ENCODE measurements at regions not wholly inside any gene's neighbourhood (a gene's known extent, or its start where the extent isn't known, plus 50 kb on each side); places are given as distances from the start of the nearest gene placed in this dataset.

DNA sequence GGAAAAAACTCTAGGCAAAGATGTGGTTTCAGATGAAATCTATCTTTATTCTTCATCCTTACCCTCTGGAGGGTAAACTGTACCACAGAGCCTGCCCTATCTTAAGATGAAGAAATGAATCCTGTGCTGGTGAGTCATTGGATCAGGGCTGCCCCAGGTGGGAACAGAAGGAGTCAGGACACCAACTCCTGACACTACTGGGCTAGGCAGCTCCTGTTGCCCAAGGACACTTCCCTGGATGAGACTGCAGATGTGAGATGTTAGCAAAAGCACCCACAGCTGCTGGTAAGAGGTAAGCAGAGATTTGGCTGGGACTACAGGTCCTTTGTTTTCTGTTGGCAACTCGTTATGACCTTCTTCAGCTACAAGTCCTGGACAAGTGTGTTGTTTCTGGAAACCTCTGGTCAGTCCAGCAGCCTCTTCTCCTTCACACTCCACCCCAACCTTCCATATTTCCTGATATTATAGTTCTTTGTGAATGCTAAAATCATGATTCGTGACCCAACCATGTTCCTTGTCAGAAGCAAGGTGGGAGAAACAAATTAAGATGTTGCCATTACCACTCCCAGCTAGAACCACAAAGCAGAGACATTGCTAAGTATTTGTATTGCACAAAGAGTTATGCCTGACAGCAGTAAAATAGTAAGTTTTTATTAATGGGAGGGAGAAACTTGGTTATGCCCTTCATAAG is 104.2 kb upstream of the TGFBR2 start:
- DNase-seq: peak; percentile 20

DNA sequence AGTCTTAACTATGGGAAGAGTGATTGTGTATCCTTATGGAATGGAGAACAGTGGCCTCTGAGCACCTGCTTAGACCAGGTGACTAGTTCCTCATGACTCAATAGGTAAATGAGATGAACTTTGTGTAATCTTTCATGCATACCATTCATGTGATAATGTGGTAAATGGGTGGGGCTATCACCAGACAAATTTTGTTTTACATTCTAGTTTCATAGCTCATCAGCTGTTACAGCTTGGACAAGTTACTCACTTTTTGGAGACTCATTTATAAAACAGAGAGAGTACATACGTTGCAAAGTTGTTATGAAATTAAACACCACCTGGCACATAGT is 103.7 kb upstream of the TGFBR2 start:
- peak; percentile 60 for DNase-seq

DNA sequence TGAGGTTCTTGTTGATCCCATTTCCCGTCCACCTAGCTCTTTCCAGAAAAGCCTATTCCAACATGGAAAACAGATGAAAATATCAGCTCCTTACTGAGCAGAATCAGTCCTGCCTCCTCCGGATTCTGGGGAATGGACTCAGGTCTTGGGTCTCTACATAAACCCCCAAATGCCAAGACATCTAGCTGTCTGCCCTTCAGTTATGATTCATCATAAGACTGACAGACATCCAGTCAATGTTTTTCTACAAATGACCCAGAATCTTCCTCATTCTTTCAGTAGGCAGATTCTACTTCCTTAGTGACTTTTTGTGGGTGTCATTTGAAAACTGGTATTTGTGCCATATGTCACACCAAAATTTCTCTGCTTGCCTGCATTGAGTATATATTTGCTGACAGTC is 103.0 kb upstream of the TGFBR2 start:
- no peak for DNase-seq

DNA sequence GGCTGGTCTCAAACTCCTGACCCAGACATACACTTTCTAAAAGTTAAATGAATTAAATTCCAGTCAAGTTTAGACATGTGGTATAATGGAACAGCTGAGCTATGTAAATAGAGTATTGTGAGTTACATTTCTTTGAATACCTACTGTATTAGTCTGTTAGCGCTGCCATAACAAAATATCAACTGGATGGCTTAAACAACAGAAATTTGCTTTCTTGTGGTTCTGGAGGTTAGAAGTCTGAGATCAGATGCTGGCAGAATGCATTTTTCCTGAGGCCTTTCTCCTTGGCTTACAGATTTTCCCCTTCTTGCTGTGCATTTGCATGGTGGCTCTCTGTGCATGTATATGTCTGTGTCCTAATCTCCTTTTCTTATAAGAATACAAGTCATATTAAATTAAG is 101.5 kb upstream of the TGFBR2 start:
- peak; percentile 40 for DNase-seq

DNA sequence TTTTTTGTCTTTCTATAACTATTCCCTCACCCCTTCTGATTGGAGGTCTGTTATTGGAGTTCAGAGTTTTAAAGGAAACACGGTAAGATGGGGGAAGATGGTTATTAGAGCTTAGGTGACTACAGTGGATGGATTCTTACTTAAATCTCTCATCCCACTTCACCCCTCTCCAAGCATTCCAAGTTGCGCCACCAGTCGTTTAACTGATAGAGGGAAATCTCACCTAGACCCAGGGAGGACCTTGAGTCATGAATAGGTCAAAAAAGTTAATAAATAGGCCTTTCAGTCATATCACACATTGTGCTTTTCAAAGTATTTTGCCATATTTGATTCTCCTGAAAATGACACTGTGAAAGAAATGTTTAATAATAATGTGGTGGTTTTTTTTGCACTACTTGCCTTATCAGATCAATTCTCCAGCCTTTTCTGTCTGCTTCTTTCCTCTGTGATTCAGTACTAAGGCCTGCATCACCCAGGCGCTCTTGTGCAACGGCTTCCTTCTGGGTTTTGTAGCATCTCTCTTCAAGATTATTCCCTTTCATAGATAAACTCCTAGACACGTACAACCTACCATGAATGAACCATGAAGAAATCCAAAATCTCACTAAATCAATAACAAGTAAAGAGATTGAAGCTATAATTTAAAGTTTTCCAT is 100.4 kb upstream of the TGFBR2 start:
- DNase-seq: no peak

DNA sequence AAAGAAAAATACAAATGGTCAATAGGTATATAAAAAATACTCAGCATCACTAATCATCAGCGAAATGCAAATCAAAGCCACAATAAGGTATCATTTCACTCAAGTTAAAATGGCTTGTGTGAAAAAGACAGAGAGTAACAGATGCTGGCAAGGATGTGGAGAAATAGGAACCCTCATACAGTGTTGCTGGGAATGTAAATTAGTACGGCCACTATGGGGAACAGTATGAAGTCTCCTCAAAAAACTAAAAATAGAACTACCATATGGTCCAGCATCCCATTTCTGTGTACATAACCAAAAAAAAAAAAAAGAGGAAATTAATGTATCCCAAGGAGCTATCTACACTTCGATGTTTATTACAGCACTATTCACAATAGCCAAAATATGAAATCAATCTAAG is 98.1 kb upstream of the TGFBR2 start:
- DNase-seq: no peak

DNA sequence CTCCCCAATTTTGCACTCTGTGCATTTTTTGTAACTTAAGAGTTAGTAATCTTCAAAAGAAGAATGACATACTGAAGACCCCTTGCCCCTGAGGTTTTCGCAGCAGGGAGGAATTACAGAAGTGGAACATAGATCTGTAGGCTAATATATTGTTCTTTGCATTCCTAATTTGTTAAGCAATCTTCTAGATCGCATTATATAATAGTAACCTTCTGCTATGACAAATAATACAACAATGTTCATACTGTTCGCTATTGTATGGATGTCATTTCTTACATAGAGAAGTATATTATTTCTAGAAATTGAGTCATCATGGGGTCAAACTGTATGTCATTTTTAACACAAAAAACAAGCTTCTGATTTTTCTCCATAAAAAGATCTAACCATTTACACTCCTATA is 95.8 kb upstream of the TGFBR2 start:
- DNase-seq: peak; percentile 70

DNA sequence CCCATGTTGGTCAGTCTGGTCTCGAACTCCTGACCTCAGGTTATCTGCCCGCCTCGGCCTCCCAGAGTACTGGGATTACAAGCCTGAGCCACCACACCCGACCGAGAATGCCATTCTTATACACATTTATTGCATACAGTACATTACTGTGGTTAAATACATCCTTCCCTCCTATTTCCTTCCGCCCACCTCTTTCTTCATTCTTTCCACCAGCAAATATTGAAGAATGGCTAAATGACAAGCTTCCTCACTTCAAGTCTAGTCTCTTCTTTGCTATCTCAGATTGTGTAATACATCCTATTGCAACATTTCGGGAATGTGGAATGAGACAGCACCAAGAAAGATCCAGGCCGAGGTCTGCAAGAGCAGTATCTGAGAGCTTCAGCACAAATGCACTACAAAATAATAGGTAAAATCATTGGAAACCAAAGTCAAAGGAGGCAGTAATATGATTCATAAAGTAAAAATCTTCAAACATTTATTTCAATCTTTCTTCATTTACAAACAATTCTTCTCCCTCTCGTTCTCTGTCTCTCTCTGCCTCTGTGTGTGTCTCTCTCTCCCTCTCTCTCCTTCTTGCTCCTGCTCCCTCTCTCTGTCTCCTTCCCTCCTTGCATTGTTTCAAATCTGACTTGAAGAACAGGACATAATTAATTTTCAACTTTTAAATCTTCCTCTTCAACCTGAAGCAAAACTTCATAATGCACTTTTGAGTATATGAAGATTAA is 94.7 kb upstream of the TGFBR2 start:
- DNase-seq: peak; percentile 91

DNA sequence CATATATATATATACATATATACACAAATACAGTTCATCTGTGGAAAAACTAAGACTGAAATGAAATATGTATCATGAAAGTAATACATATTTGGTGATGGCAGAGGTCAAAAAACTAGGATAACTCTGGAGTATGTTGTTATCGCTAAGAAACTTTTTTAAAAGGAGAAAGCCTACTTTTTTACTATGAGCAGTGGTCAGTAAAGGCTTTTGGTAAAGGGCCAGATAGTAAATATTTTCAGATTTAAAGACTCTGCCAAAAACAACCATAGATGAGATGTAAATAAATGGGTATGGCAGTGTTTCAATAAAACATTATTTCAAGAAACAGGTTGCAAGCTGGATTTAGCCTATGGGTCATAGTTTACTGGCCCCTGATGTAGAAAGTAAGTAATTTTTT is 93.8 kb upstream of the TGFBR2 start:
- DNase-seq: no peak

DNA sequence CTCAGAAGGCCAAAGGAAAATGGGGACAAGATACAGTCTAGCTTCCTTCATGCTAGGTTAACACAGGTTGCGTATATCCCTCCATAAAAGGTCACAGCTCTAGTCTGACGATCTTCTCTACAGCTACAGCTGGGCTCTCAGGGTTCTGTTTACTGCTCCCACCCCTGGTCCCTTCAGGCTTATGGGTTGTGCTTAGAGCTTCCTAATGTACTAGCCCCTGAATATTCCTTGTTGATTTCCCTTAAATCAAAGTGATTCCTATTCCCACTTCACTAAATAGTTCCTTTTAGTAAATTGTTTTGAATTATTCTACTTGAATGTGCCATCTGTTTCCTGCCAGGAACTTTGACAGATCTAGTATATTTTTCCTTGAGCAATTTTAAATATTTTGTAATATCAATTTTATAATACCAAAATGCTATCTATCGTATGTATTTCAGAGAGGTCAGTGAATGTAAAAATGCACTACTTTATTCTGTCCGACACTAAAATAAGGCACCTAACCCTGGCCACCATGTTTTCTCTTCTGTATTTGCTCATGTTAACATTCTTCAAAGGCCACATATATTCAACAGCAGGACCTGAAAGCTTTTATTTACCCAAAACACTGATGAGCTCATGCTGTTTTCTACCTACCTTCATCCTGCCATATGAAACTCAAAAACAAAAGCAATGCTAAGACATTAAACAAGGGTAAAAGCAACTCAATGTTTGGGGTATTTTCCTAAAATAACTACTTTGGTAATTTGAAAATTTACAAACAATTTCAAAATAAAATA is 92.8 kb upstream of the TGFBR2 start:
- no peak for DNase-seq

DNA sequence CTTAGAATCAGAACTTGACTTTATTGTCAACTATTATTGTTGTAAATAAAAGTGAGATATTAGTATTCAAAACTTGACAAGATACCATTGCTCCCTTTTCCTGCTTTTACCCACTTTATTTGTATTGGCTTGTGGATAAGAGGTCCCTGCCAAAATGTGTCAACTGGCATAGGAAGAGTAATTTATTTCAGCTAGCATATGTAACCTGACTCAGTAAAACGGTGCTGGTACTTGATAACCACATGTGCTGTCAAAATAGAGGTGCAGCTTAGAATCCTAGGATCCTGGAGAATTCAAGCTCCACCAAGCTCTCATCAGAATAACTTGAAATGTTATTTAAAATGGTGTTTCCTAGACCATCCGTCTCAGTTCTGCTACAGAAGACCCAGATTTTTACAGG is 90.2 kb upstream of the TGFBR2 start:
- DNase-seq: no peak

DNA sequence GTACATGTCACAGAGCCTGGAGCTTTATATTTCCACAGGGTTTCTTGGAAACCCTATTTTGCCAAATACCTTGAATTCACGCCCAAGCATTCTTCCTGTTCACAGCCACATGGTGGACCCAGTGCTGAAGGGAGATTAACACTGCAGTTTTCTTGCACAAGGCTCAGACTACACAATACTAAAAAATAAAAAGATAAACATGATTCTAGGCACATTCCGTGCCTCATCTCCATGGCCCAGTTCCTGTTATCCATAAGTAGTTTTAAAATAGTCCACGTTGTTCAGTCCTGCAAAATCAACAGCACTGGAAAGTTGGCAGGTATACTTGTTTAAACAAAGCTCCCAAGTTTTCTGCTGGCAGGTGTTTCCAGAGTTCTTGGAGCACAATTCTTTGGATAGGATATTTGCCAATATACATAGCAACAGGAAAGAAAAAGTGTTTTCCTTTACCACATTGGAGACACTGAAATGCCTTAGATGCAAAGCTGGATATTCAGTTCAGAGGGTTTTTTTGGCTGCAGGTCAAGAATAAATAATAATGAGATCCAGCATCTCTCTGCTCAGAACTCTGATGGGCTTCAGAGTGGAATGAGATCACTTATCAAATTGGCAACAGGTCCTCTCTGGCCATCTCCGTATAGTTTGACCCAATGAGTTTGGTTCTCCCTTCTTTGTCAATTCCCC is 88.1 kb upstream of the TGFBR2 start:
- no peak for DNase-seq

DNA sequence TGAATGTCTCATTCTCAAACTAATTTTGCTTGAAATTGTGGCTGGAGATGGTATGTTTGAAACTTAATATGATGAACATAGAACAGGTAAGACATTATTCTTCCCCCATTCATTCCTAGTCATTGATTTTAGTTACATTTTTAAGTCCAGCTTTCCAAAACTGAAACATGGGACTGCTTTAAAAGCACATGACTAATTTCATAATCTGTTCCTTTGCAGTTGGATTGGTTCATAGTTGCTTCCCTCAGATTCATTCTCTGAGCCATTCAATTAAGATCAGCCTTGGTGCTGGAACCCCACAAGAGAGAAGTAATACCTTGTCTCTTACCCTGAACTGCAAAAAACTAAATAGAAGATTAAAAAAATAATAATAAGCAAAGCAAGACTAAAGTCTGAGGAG is 87.5 kb upstream of the TGFBR2 start:
- DNase-seq: no peak

DNA sequence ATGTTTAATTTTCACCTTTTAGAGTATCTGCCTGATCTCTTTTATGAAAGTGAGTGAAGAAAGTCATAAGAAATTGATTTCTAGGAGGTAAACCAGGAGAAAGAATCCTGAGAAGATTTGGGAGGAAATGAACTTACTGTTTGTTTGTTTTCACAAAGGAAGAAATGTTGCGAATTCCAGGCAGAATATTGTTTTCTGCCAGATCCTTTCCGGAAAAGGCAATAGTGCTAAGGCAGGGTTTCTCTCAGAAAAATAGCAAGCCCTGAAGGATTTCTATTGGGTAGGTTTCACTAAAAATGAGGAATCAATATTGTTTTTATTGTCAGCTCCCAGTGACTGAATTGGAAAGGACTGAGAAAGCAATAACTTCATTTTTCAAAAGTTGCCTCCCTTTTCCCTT is 85.7 kb upstream of the TGFBR2 start:
- DNase-seq: no peak

DNA sequence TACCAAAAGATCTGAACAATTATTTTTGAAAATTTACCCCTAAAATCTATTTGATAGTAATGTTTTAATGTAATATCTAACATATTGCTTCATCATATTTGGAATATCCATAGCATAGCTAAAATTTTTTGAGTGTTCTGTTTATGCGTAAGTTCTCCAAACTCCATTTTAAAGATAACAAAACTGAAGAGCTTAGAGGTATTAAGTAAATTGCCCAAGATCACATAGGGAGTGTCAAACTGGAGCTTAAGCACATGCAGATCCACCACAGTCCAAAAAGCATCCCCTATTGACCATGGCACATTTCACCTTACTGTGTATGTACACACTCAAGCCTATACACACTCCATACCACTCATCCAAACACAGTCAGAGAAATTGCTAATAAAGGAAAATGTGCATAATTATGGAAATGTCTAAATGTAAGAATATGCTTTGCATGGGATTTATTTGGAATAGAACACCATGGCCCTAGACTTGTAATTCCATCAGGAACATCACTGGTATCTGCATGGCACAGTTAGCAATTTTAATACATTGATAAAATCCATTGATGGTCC is 85.2 kb upstream of the TGFBR2 start:
- DNase-seq: no peak

DNA sequence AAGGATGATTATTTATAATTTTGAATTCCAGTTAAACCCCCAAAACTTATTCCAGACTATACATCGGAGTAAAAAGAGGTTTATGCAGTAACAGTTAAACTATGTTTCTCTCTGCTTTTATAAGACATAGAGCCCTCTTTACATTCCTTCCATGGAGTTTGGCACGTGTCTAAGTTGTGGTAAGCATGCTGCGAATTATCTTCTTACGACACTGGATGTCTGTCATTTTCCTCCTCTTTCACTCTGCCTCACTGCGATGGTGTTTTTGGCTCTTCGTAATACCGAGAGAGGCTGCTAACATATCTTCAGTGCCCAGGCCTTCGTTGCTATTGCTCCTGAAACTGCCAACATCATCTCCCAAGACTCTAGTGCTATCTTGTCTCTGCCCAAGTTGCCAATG is 83.9 kb upstream of the TGFBR2 start:
- DNase-seq: peak; percentile 36

DNA sequence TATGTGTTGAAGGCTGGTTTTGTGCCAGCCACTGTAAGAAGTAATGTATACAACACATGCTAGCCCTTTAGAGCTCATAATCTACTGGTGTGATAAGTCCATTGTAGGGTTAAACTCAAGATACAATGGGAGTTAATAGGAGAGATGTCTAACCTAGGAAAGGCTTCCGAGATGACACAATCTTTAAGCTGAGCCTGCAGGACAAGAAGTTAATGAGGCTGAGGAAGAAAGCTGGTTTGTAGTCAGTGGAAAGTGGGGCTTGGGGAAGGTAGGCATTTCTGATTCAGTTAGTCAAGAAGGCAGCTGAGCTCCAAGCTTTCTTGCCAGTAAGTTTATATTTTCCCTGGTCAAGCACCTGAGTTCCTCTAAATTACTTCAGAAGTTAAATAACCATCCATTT is 83.0 kb upstream of the TGFBR2 start:
- no peak for DNase-seq

DNA sequence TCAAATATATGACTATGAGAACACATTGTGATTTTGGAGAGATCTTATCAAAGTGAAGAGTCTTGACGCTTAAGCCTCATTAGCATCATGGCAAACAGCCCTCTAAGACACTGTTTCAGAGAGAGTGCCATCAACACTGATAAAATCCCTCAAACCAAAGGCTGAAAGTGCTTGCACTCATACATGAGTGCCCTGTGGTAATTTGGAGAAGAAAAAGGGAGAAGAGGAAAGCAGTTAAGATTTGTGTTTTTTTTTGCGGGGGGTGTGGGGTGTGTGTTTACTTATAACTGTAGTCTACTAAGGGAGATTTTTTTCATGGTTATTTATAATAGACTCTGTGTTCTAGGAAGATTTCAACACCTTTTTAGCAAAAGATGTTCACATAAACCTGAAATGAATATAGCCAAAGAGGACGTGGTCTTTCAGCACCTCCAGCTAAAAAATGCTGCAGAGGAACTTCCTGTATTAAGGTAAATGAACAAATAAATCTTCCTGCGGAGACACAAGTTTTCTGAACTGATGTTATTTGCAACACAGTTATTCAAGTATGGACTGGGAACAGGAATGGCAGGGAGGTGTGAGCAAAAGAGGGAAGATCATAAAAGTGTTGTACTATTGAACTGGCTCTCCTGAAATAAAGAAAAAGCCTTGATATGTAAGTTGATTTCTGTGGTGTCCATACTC is 81.9 kb upstream of the TGFBR2 start:
- DNase-seq: no peak

DNA sequence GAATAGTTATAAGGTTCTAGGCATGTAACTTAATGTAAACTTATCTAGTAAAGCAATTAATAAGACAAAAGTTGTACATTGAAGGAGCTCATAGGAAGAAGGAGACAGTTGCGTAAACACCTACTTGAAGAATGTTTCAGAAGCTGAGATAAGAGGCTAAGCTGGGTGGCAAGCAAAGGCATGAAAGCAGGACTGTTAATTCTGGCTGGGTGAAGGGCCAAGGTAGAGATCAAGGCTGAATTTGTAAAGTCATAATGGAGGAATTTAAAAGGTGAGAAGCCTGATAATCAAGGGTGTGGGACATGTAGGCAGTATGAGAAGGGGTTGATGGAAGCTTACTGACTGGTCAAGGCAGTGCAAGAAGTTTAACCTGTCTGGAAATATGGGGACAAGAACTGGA is 80.4 kb upstream of the TGFBR2 start:
- no peak for DNase-seq

DNA sequence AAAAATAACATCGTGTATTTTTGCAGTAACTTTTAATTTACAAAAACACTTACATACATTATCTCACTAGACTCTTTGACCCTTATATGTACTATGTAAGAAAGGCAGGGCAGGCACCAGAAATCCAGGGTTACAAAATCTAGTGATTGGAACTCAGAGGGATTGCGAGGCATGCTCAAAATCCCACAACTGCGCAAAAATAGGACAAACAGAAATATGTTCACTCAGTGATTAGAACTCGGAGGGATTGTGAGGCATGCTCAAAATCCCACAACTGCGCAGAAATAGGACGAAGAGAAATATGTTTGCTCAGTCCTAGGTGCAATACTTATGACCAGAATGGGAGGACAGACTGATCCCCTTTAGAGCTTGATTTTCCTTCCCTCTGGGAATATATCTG is 79.2 kb upstream of the TGFBR2 start:
- no peak for DNase-seq

DNA sequence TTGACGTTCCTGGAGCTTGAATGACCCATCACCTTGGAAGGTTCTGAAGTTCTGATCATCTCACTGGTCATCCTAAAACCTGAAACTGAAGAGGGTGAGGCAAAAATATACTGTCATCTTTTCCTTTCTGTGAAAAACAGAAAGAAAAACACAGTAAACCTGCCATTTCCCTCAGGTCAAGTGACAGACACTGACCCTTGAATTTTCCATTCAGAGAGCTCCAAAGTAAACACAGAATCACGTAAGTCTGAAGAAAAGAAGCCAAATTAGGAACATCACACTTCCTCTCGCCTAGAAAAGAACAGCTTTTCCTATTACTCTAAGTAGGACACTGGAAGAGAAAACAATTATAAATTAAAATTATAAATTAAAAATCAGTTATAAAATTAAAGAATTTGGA is 78.7 kb upstream of the TGFBR2 start:
- no peak for DNase-seq

DNA sequence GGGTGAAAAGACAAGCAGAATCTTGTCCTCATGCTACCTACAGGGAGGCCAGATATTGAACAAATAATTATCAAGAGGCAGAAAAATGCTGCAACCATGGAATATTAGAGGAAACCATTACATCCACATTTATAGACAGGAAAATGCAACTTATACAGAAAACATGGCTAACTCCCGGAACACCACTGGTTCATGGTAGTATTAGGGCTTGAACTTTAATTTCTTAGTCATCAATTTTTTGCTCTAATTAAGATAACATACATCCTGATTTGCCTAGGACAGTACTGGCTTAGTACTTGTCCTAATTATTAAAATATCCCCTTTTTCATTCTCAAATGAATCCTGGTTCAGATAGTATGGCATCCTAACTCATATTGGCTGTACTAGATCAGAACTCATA is 76.3 kb upstream of the TGFBR2 start:
- DNase-seq: no peak

All from fibroblast of skin of back (primary cell).